ENCODE measurements at regions not wholly inside any gene's neighbourhood (a gene's known extent, or its start where the extent isn't known, plus 50 kb on each side); places are given as distances from the start of the nearest gene placed in this dataset.
"Not testable (repeated sequence)": the region's sequence is repeated elsewhere in the genome, so short reads cannot be mapped to it uniquely, and the experiment has no call there.

- DNase-seq (ENCODE audit: low spot score in 2 of 2); FAIRE-seq: not testable (repeated sequence)
These were observed 537.3 kb downstream of the ZBBX start for GRCh38 chr3:166842784-166843183.

- no peak for DNase-seq (ENCODE audit: low spot score in 2 of 2)
- no peak for FAIRE-seq
These were observed 542.6 kb downstream of the ZBBX start for GRCh38 chr3:166837535-166837934.

GRCh38 chr3:166836836-166837235 lies 543.3 kb downstream of the ZBBX start:
- no peak for FAIRE-seq

DNA sequence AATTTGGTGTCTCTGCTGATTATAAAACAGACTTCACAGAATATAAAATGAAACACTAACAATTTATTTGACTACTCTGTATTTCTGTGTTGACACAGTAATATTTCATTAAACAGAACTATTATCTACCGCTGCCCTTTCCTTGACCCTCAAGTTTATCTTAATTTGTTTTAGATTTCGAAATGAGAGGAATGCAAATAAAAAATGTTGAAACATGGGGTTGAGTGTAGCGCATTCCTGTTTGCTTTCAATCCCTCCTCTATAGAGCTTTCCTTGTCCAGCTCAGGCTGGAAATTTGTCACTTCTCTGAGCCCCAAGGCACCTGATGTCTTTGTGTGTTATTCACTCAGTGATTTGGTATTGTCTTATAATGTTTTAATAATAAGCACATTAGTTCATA lies 550.2 kb downstream of the ZBBX start:
- no peak for DNase-seq (ENCODE audit: low spot score in 2 of 2)
- no peak for FAIRE-seq

More at GRCh38 chr3:166836836-166837235, 543.3 kb downstream of the ZBBX start:
- no peak for DNase-seq (ENCODE audit: low spot score in 2 of 2)

GRCh38 chr3:166818464-166818863 lies 561.6 kb downstream of the ZBBX start:
- FAIRE-seq: no peak
- no peak for DNase-seq (ENCODE audit: low spot score in 2 of 2)

DNA sequence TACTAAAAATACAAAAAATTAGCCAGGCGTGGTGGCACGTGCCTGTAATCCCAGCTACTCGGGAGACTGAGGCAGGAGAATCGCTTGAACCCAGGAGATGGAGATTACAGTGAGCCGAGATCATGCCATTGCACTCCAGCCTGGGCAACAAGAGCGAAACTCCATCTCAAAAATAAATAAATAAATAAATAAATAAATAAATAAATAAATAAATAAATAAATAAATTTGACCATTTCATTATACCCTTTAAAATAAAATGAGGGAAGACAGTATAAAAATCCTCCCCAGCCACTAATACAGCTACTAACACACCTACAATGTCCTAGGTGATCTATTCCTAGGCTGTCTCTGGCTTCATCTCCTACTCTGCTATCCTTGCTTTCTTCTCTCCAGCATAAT lies 562.8 kb downstream of the ZBBX start:
- not testable (repeated sequence) for DNase-seq (ENCODE audit: low spot score in 2 of 2); FAIRE-seq

GRCh38 chr3:166810741-166811445 lies 569.2 kb downstream of the ZBBX start:
- DNase-seq (ENCODE audit: low spot score in 2 of 2): no peak

DNA sequence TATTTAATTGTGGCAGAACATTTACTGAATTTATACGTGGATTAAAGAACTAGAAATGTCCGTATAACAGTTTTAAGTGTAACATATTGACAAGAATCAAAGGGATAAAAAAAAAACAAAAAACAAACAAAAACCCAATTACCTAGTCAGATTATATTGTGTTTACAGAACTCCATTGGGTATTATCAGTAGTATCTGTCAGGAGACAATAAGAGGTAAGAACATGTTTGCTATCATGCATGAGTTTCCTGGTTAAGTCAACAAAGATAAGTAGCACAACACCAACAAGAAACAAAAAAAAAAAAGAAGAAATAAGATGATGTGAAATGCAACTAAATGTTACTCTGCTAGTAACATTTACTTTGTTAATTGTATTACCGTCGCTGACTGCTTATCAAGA lies 570.6 kb downstream of the ZBBX start:
- DNase-seq (ENCODE audit: low spot score in 2 of 2): no peak
- FAIRE-seq: no peak

More at GRCh38 chr3:166810741-166811445, 569.2 kb downstream of the ZBBX start:
- FAIRE-seq: no peak

- no peak for DNase-seq (ENCODE audit: low spot score in 2 of 2)
- FAIRE-seq: no peak
These were observed 591.2 kb downstream of the ZBBX start for GRCh38 chr3:166788936-166789335.

DNA sequence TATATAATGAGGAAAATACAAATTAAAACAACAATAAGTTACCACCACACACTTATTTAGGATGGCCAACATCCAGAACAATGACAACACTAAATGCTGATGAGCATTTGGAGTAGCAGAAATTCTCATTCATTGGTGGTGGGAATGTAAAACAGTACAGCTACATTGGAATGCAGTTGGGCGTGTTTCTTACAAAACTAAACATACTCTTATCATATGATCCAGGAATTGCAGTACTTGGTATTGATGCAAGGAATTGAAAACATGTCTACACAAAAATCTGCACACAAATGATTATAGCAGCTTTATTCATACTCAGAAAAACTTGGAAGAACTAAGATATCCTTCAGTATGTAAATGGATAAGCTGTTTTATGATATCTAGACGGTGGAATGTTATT lies 594.2 kb downstream of the ZBBX start:
- FAIRE-seq: no peak
- no peak for DNase-seq (ENCODE audit: low spot score in 2 of 2)

- DNase-seq (ENCODE audit: low spot score in 2 of 2) (no peak), FAIRE-seq (no peak)
These were observed 596.9 kb downstream of the ZBBX start for GRCh38 chr3:166783206-166783605.

GRCh38 chr3:166764698-166765318 lies 615.3 kb downstream of the ZBBX start:
- DNase-seq (ENCODE audit: low spot score in 2 of 2) (no peak), FAIRE-seq (no peak)

GRCh38 chr3:166759736-166760513 lies 620.2 kb downstream of the ZBBX start:
- no peak for FAIRE-seq

DNA sequence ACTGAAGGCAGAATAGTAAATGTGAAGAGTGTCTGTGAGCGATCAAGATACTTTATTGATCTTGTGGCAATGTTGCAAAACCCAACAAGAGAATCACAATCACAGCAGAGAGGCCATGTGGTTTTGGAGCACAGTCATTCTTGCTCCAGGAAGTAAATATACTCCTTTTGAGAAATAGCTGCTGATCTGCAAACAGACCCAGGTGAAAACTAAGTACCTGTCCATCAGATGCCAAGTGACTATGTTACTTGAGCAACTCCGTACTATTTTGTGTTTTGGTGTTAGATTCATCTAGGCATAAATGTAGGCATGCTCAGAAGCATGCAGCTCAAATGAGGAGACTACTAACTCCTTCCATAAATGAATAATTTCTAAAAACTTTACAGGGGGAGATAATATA lies 627.9 kb downstream of the ZBBX start:
- FAIRE-seq: no peak

More at GRCh38 chr3:166759736-166760513, 620.2 kb downstream of the ZBBX start:
- DNase-seq (ENCODE audit: low spot score in 2 of 2): no peak

GRCh38 chr3:166743481-166744134 lies 636.5 kb downstream of the ZBBX start:
- FAIRE-seq: no peak

More for the DNA sequence above, 627.9 kb downstream of the ZBBX start:
- no peak for DNase-seq (ENCODE audit: low spot score in 2 of 2)

GRCh38 chr3:166734734-166735133 lies 645.4 kb downstream of the ZBBX start:
- FAIRE-seq (no peak), DNase-seq (ENCODE audit: low spot score in 2 of 2) (no peak)

More at GRCh38 chr3:166743481-166744134, 636.5 kb downstream of the ZBBX start:
- DNase-seq (ENCODE audit: low spot score in 2 of 2): no peak

- DNase-seq (ENCODE audit: low spot score in 2 of 2) (no peak), FAIRE-seq (no peak)
These were observed 648.4 kb downstream of the ZBBX start for GRCh38 chr3:166731701-166732100.

GRCh38 chr3:166721466-166721865 lies 658.6 kb downstream of the ZBBX start:
- FAIRE-seq: no peak
- no peak for DNase-seq (ENCODE audit: low spot score in 2 of 2)

GRCh38 chr3:166714206-166714605 lies 665.9 kb downstream of the ZBBX start:
- FAIRE-seq: no peak
- DNase-seq (ENCODE audit: low spot score in 2 of 2): no peak

DNA sequence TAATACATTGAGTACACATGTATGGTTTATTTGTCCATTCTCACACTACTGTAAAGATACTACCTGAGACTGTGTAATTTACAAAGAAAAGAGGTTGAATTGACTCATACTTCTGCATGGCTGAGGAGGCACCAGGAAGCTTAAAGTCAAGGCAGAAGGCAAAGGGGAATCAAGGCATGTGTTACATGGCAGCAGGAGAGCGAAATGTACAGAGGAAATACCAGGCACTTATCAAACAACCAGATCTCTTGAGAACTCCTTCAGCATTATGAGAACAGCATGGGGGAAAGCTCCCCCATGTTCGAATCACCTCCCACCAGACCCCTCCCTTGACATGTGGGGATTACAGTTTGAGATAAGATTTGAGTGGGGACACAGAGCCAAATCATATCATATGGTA lies 666.3 kb downstream of the ZBBX start:
- DNase-seq (ENCODE audit: low spot score in 2 of 2): no peak
- FAIRE-seq: no peak

- FAIRE-seq: peak; percentile 37
- no peak for DNase-seq (ENCODE audit: low spot score in 2 of 2)
These were observed 674.0 kb downstream of the ZBBX start for GRCh38 chr3:166706094-166706493.

All from frontal cortex (tissue), 3 donors.